ENCODE measurements at regions not wholly inside any gene's neighbourhood (a gene's known extent, or its start where the extent isn't known, plus 50 kb on each side); places are given as distances from the start of the nearest gene placed in this dataset.

DNA sequence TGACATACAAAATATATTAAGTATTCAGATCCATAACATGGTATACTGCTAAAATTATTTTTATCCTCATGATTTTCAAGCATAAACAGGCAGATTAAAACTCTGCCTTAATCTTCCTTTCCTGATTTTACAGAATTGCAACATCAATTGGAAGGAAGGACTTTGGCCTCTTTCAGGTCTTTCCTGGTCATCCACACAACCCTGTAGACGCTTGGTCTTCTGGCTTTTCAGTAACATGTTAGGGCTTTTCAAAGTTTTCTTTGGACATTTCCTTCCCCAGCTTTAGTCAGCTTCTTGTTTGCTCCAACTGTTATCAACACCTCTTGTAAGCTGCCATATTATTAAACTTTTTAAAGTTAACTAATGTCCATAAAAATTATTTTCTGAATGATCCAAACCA is 1364.9 kb upstream of the NRXN1 start:
- no peak for TF ChIP-seq EZH2 (IDR thresholded peaks at IDR 0.05; ENCODE audit: low read length)
- TF ChIP-seq, protein P1, sequence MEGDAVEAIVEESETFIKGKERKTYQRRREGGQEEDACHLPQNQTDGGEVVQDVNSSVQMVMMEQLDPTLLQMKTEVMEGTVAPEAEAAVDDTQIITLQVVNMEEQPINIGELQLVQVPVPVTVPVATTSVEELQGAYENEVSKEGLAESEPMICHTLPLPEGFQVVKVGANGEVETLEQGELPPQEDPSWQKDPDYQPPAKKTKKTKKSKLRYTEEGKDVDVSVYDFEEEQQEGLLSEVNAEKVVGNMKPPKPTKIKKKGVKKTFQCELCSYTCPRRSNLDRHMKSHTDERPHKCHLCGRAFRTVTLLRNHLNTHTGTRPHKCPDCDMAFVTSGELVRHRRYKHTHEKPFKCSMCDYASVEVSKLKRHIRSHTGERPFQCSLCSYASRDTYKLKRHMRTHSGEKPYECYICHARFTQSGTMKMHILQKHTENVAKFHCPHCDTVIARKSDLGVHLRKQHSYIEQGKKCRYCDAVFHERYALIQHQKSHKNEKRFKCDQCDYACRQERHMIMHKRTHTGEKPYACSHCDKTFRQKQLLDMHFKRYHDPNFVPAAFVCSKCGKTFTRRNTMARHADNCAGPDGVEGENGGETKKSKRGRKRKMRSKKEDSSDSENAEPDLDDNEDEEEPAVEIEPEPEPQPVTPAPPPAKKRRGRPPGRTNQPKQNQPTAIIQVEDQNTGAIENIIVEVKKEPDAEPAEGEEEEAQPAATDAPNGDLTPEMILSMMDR (optimal IDR thresholded peaks at IDR 0.05 in 1 of 3, IDR thresholded peaks at IDR 0.05 in 1 of 3, conservative IDR thresholded peaks at IDR 0.05 in 1 of 3; ENCODE audit: extremely low read depth in 1 of 3, insufficient read depth in 2 of 3, low read length in 3 of 3), result no peak
- no peak overlapping the region for H3K4me2 ChIP-seq (ENCODE audit: control insufficient read depth, extremely low read depth, insufficient read depth, low read depth, low read length)
- no peaks in the 10 kb centered on the region for H3K4me1 ChIP-seq (ENCODE audit: control insufficient read depth, extremely low read depth, insufficient read depth, low read length)
- FAIRE-seq (no peak), DNase-seq (ENCODE audit: low read depth, low spot score) (no peak)
- no peaks in the 10 kb centered on the region for H3K79me2 ChIP-seq (ENCODE audit: control insufficient read depth, insufficient read depth, low read length)
- dilution Hi-C loops (cut with MboI; ENCODE audit: extremely low pct_ligation_motif_present, low sequenced_read_pairs), result no loop called here
- no peaks in the 10 kb centered on the region for H3K9me1 ChIP-seq (ENCODE audit: control insufficient read depth, extremely low read depth, insufficient read depth, low read length)
- no peak overlapping the region for H2AFZ ChIP-seq (ENCODE audit: control insufficient read depth, low read length)
- no peaks in the 10 kb centered on the region for H3K9me3 ChIP-seq (ENCODE audit: control insufficient read depth, low read depth, low read length)
- no peak overlapping the region for H3K4me3 ChIP-seq (ENCODE audit: control insufficient read depth in 2 of 3, extremely low read depth in 1 of 3, insufficient read depth in 2 of 3, low read depth in 1 of 3, low read length in 3 of 3)
- no peak overlapping the region for H3K9ac ChIP-seq (ENCODE audit: control insufficient read depth, extremely low read depth, insufficient read depth, low read length)
- no peaks in the 10 kb centered on the region for H3K27me3 ChIP-seq (ENCODE audit: control insufficient read depth, extremely low read depth, insufficient read depth, low read length)
- no peak overlapping the region for H3K27ac ChIP-seq (ENCODE audit: control insufficient read depth, insufficient read depth, low read length)
- H3K36me3 ChIP-seq (ENCODE audit: control insufficient read depth in 2 of 2, extremely low read depth in 1 of 2, insufficient read depth in 2 of 2, low read length in 2 of 2), result no peaks in the 10 kb centered on the region
- H4K20me1 ChIP-seq (ENCODE audit: control insufficient read depth, extremely low read depth, insufficient read depth, low read length), result no peaks in the 10 kb centered on the region

DNA sequence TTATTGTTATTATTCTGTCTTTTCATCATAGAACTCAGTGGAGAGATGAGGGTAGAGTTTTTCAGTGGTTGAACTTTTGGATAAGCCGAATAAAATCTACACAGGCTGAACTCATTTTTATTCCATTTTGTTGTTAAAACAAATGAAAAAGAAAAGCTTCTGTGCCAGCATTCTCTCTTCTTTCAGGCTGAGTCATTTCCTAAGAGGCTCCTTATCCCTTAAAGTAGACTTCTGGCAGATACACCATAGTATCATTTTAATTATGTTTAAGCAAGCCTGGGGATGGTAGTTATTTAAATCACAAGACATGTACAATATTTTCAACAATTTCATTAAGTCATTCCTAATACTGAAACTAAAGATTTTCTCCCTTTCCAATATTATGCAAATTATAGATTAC is 1364.0 kb upstream of the NRXN1 start:
- Histone ChIP-seq H3K4me1 (ENCODE audit: control insufficient read depth, extremely low read depth, insufficient read depth, low read length) (no peaks in the 10 kb centered on the region), H4K20me1 (ENCODE audit: control insufficient read depth, extremely low read depth, insufficient read depth, low read length) (no peaks in the 10 kb centered on the region), H3K9me1 (ENCODE audit: control insufficient read depth, extremely low read depth, insufficient read depth, low read length) (no peaks in the 10 kb centered on the region), H3K27me3 (ENCODE audit: control insufficient read depth, extremely low read depth, insufficient read depth, low read length) (no peaks in the 10 kb centered on the region), H2AFZ (ENCODE audit: control insufficient read depth, low read length) (no peak overlapping the region), H3K4me3 (ENCODE audit: control insufficient read depth in 2 of 3, extremely low read depth in 1 of 3, insufficient read depth in 2 of 3, low read depth in 1 of 3, low read length in 3 of 3) (no peak overlapping the region), H3K9me3 (ENCODE audit: control insufficient read depth, low read depth, low read length) (no peaks in the 10 kb centered on the region), H3K27ac (ENCODE audit: control insufficient read depth, insufficient read depth, low read length) (no peak overlapping the region), H3K9ac (ENCODE audit: control insufficient read depth, extremely low read depth, insufficient read depth, low read length) (no peak overlapping the region), H3K79me2 (ENCODE audit: control insufficient read depth, insufficient read depth, low read length) (no peaks in the 10 kb centered on the region), H3K4me2 (ENCODE audit: control insufficient read depth, extremely low read depth, insufficient read depth, low read depth, low read length) (no peak overlapping the region), H3K36me3 (ENCODE audit: control insufficient read depth in 2 of 2, extremely low read depth in 1 of 2, insufficient read depth in 2 of 2, low read length in 2 of 2) (no peaks in the 10 kb centered on the region)
- no peak for FAIRE-seq
- dilution Hi-C loops (cut with MboI; ENCODE audit: extremely low pct_ligation_motif_present, low sequenced_read_pairs), result no loop called here
- TF ChIP-seq EZH2 (IDR thresholded peaks at IDR 0.05; ENCODE audit: low read length), result no peak
- TF ChIP-seq, protein P1 (optimal IDR thresholded peaks at IDR 0.05 in 1 of 3, IDR thresholded peaks at IDR 0.05 in 1 of 3, conservative IDR thresholded peaks at IDR 0.05 in 1 of 3; ENCODE audit: extremely low read depth in 1 of 3, insufficient read depth in 2 of 3, low read length in 3 of 3), result no peak
- DNase-seq (ENCODE audit: low read depth, low spot score), result no peak
